ENCODE measurements at regions not wholly inside any gene's neighbourhood (a gene's known extent, or its start where the extent isn't known, plus 50 kb on each side); places are given as distances from the start of the nearest gene placed in this dataset.

DNA sequence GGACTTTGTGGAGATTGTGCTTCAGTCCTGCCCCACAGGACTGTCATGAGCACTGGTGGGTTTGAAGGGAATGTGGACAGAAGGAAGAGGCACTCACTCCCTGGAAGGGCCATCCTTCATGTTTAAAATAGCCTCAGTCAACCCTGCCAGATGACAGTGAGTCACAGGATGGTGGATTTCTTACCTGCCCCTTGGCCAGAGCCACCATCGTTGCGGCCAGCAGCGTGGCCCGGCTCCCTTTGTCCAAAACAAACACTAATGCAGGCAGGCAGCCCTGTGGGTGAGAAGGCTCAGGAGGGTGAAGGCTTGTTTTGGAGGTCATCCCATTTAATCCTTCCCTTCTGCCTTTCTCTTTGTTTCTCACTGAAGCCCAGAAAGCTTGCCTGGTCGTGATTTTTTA is 422.7 kb downstream of the CD83 start:
- no peaks in the 10 kb centered on the region for H3K9me3 ChIP-seq (ENCODE audit: low read length)
- H4K20me1 ChIP-seq (ENCODE audit: insufficient read depth, low read length): no peaks in the 10 kb centered on the region
- ChIA-PET POLR2A (no interaction called here), CTCF (ENCODE audit: low intra/inter-chr PET ratio, low total read pairs) (no interaction called here)
- WGBS (ENCODE audit: low lambda C conversion rate): 81% methylated on average over 5 of the region's 5 CpGs
- no TSS peak for BruUV-seq (replicated peaks)
- TF ChIP-seq, protein P1, sequence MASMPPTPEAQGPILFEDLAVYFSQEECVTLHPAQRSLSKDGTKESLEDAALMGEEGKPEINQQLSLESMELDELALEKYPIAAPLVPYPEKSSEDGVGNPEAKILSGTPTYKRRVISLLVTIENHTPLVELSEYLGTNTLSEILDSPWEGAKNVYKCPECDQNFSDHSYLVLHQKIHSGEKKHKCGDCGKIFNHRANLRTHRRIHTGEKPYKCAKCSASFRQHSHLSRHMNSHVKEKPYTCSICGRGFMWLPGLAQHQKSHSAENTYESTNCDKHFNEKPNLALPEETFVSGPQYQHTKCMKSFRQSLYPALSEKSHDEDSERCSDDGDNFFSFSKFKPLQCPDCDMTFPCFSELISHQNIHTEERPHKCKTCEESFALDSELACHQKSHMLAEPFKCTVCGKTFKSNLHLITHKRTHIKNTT (CRISPR knock-in tag; IDR thresholded peaks at IDR 0.05): no peak
- TF ChIP-seq, protein P2, sequence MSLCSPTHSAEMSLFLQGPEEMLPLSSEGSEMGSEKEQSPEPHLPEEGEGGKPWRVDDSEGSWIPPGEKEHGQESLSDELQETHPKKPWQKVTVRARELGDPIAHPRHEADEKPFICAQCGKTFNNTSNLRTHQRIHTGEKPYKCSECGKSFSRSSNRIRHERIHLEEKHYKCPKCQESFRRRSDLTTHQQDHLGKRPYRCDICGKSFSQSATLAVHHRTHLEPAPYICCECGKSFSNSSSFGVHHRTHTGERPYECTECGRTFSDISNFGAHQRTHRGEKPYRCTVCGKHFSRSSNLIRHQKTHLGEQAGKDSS (CRISPR knock-in tag; IDR thresholded peaks at IDR 0.05; ENCODE audit: borderline replicate concordance, low read depth): no peak
- no peak for TF ChIP-seq POGZ (CRISPR knock-in tag; IDR thresholded peaks at IDR 0.05)
- no peak for TF ChIP-seq RXRA (CRISPR knock-in tag; IDR thresholded peaks at IDR 0.05)
- TF ChIP-seq ZNF383 (CRISPR knock-in tag; IDR thresholded peaks at IDR 0.05; ENCODE audit: borderline replicate concordance): no peak
- no peak for TF ChIP-seq ZNF136 (CRISPR knock-in tag; IDR thresholded peaks at IDR 0.05; ENCODE audit: low read depth)
- TF ChIP-seq KDM3A (CRISPR knock-in tag; IDR thresholded peaks at IDR 0.05; ENCODE audit: low read depth): no peak
- TF ChIP-seq SOX5 (CRISPR knock-in tag; IDR thresholded peaks at IDR 0.05; ENCODE audit: borderline replicate concordance): no peak
- TF ChIP-seq TCF7L2 (IDR thresholded peaks at IDR 0.05; ENCODE audit: low read depth, low read length): no peak
- H3K79me2 ChIP-seq (ENCODE audit: insufficient read depth, low read length): no peaks in the 10 kb centered on the region
- H2AFZ ChIP-seq (ENCODE audit: low read length): no peak overlapping the region
- H3K4me2 ChIP-seq (ENCODE audit: low read depth, low read length): no peak overlapping the region
- H3K36me3 ChIP-seq (replicated peaks in 1 of 2; ENCODE audit: control insufficient read depth in 1 of 2, insufficient read depth in 2 of 2, low read length in 2 of 2): no peaks in the 10 kb centered on the region
- FAIRE-seq: no peak
- H3K27ac ChIP-seq (ENCODE audit: extremely low read length, insufficient read depth, low read length): no peak overlapping the region
- H3K27me3 ChIP-seq (ENCODE audit: control insufficient read depth in 1 of 2, insufficient read depth in 2 of 2, low read length in 2 of 2): no peaks in the 10 kb centered on the region
- no peak for ATAC-seq
- H3K4me1 ChIP-seq (ENCODE audit: insufficient read depth, low read length): no peaks in the 10 kb centered on the region
- DNase-seq (ENCODE audit: low spot score): no peak
- intact Hi-C loops (cut with micrococcal nuclease; ENCODE audit: unreplicated experiment) (no loop called here), in situ Hi-C loops (cut with HindIII; ENCODE audit: extremely low pct_ligation_motif_present, low pct_unique_long_range_greater_than_20kb) (no loop called here)
- no peak overlapping the region for H3K4me3 ChIP-seq (replicated peaks in 1 of 3; ENCODE audit: insufficient read depth in 1 of 3, low read depth in 2 of 3, low read length in 3 of 3)
- H3K9ac ChIP-seq (ENCODE audit: insufficient read depth, low read depth, low read length): no peak overlapping the region

Data from HepG2 (cell line).